Keratinocyte (primary cell): ENCODE measurements at regions not wholly inside any gene's neighbourhood (a gene's known extent, or its start where the extent isn't known, plus 50 kb on each side); places are given as distances from the start of the nearest gene placed in this dataset.

ENCODE experiments used
- DNase-seq: peaks from one replicate; pipeline ENCODE4 v3.0.0-alpha.2; 2011; ENCODE audit warnings: low read depth, missing footprints, low spot score
- FAIRE-seq: peaks from 2 replicates; lab custom pipeline; 2011; peaks lifted over from hg19 to GRCh38; lab: Jason Lieb, UNC
- H2AFZ ChIP-seq: 2 replicates; pipeline ENCODE4 v1.6.0; 2012; ENCODE audit warnings: low read length, control low read depth, inconsistent platforms; ENCODE audit not compliant: control insufficient read depth
- H3K27ac ChIP-seq: 2 replicates; pipeline ENCODE4 v1.5.1; 2011; ENCODE audit warnings: low read length; ENCODE audit not compliant: control insufficient read depth, insufficient read depth
- H3K27me3 ChIP-seq: 3 replicates; pipeline ENCODE4 v1.6.0; 2011; ENCODE audit warnings: low read length; ENCODE audit not compliant: control insufficient read depth, insufficient read depth; ENCODE audit errors: extremely low read depth
- H3K36me3 ChIP-seq, 2 experiments: 2 replicates in 1 of 2; 3 replicates in 1 of 2; pipeline ENCODE4 v1.5.1; 2011; ENCODE audit warnings: low read length in 2 of 2, mild to moderate bottlenecking in 1 of 2; ENCODE audit not compliant: control insufficient read depth in 2 of 2, insufficient read depth in 2 of 2; ENCODE audit errors: extremely low read depth in 1 of 2
- H3K4me1 ChIP-seq: 3 replicates; pipeline ENCODE4 v1.5.1; 2011; ENCODE audit warnings: low read length; ENCODE audit not compliant: control insufficient read depth, insufficient read depth; ENCODE audit errors: extremely low read depth
- H3K4me2 ChIP-seq: 3 replicates; pipeline ENCODE4 v1.6.0; 2011; ENCODE audit warnings: low read depth, low read length; ENCODE audit not compliant: control insufficient read depth, insufficient read depth; ENCODE audit errors: extremely low read depth
- H3K4me3 ChIP-seq, 3 experiments: fragments of 200-600 bp in 1 of 3; sonication (generic) in 1 of 3; 2 replicates in 2 of 3; 3 replicates in 1 of 3; pipeline ENCODE4 v1.5.1; 2011 to 2016; ENCODE audit warnings: low read length in 3 of 3, mild to moderate bottlenecking in 3 of 3, control low read depth in 2 of 3, inconsistent platforms in 1 of 3, low read depth in 1 of 3, mixed read lengths in 1 of 3, mixed run types in 1 of 3, moderate library complexity in 1 of 3; ENCODE audit not compliant: control insufficient read depth in 2 of 3, insufficient read depth in 2 of 3; ENCODE audit errors: extremely low read depth in 1 of 3
- H3K79me2 ChIP-seq: 2 replicates; pipeline ENCODE4 v1.6.0; 2012; ENCODE audit warnings: low read length; ENCODE audit not compliant: control insufficient read depth, insufficient read depth
- H3K9ac ChIP-seq: 3 replicates; pipeline ENCODE4 v1.6.0; 2011; ENCODE audit warnings: low read length; ENCODE audit not compliant: control insufficient read depth, insufficient read depth; ENCODE audit errors: extremely low read depth
- H3K9me1 ChIP-seq: 3 replicates; pipeline ENCODE4 v1.6.0; 2011; ENCODE audit warnings: low read length; ENCODE audit not compliant: control insufficient read depth, insufficient read depth; ENCODE audit errors: extremely low read depth
- H3K9me3 ChIP-seq: 2 replicates; pipeline ENCODE4 v1.5.1; 2012; ENCODE audit warnings: low read depth, low read length; ENCODE audit not compliant: control insufficient read depth
- H4K20me1 ChIP-seq: 3 replicates; pipeline ENCODE4 v1.6.0; 2011; ENCODE audit warnings: low read length; ENCODE audit not compliant: control insufficient read depth, insufficient read depth; ENCODE audit errors: extremely low read depth
- CTCF ChIP-seq, 3 experiments: IDR thresholded peaks in 1 of 3; conservative IDR thresholded peaks in 1 of 3; optimal IDR thresholded peaks in 1 of 3; 2 replicates in 2 of 3; 3 replicates in 1 of 3; pipeline versions ENCODE3 to v1.5.1; 2011; ENCODE audit warnings: low read length in 3 of 3, mild to moderate bottlenecking in 3 of 3, moderate library complexity in 2 of 3, control low read depth in 1 of 3, inconsistent platforms in 1 of 3; ENCODE audit not compliant: insufficient read depth in 2 of 3; ENCODE audit errors: extremely low read depth in 1 of 3
- EZH2 ChIP-seq: IDR thresholded peaks from one replicate; pipeline ENCODE4 v1.6.1; 2012; ENCODE audit warnings: inconsistent platforms, mild to moderate bottlenecking, low read length, moderate library complexity
- dilution Hi-C: fragments of 300-500 bp; cut with MboI; formaldehyde crosslinking; loops from one replicate; pipeline ENCODE4 v1.7.0; 2020; ENCODE audit warnings: low sequenced_read_pairs; ENCODE audit not compliant: extremely low pct_ligation_motif_present

DNA sequence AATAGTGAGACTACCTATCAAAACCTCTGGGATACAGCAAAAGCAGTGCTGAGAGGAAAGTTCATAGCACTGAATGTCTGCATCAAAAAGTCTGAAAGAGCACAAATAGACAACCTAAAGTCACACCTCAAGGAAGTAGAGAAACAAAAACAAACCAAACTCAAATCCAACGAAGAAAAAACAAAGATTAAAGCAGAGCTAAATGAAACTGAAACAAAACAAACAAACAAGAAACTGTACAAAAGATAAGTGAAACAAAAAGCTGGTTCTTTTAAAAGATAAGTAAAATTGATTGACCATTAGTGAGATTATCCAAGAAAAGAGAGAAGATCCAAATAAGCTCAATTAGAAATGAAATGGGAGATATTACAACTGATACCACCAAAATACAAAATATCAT, 378.3 kb upstream of the NDST4 start:
- TF ChIP-seq EZH2, result no peak
- TF ChIP-seq CTCF (optimal IDR thresholded peaks at IDR 0.05 in 1 of 3, IDR thresholded peaks at IDR 0.05 in 1 of 3, conservative IDR thresholded peaks at IDR 0.05 in 1 of 3; ENCODE audit: extremely low read depth in 1 of 3, insufficient read depth in 2 of 3, low read length in 3 of 3), result no peak
- Histone ChIP-seq H3K4me2 (no peak overlapping the region), H3K9me1 (no peaks in the 10 kb centered on the region), H3K9ac (no peak overlapping the region), H2AFZ (no peak overlapping the region), H3K27me3 (no peaks in the 10 kb centered on the region), H3K36me3 (no peaks in the 10 kb centered on the region), H3K4me3 (no peak overlapping the region), H3K27ac (no peak overlapping the region), H3K79me2 (no peaks in the 10 kb centered on the region), H3K9me3 (no peaks in the 10 kb centered on the region), H3K4me1 (no peaks in the 10 kb centered on the region), H4K20me1 (no peaks in the 10 kb centered on the region)
- dilution Hi-C loops, result no loop called here
- no peak for FAIRE-seq
- no peak for DNase-seq

GRCh38 chr4:115489279-115489678, 375.9 kb upstream of the NDST4 start:
- FAIRE-seq (no peak), DNase-seq (no peak)
- no peaks in the 10 kb centered on the region for H3K79me2 ChIP-seq
- no peaks in the 10 kb centered on the region for H3K4me1 ChIP-seq
- H3K27ac ChIP-seq, result no peak overlapping the region
- no peaks in the 10 kb centered on the region for H3K9me3 ChIP-seq
- H4K20me1 ChIP-seq, result no peaks in the 10 kb centered on the region
- no peaks in the 10 kb centered on the region for H3K27me3 ChIP-seq
- H3K36me3 ChIP-seq, result no peaks in the 10 kb centered on the region
- H3K4me3 ChIP-seq, result no peak overlapping the region
- TF ChIP-seq CTCF (optimal IDR thresholded peaks at IDR 0.05 in 1 of 3, IDR thresholded peaks at IDR 0.05 in 1 of 3, conservative IDR thresholded peaks at IDR 0.05 in 1 of 3; ENCODE audit: extremely low read depth in 1 of 3, insufficient read depth in 2 of 3, low read length in 3 of 3), result no peak
- no peak for TF ChIP-seq EZH2
- H3K9me1 ChIP-seq, result no peaks in the 10 kb centered on the region
- no peak overlapping the region for H3K4me2 ChIP-seq
- H2AFZ ChIP-seq, result no peak overlapping the region
- H3K9ac ChIP-seq, result no peak overlapping the region
- dilution Hi-C loops, result no loop called here
